C4-2B (cell line): ENCODE measurements at regions not wholly inside any gene's neighbourhood (a gene's known extent, or its start where the extent isn't known, plus 50 kb on each side); places are given as distances from the start of the nearest gene placed in this dataset.

Experiments used
- ZFX ChIP-seq: fragments of 450-650 bp; IDR thresholded peaks from 2 replicates; pipeline ENCODE4 v1.6.1; 2017
- TF ChIP-seq, protein P1 (sequence below): fragments of 450-650 bp; conservative IDR thresholded peaks from 2 replicates; pipeline ENCODE4 v1.5.1; 2017; ENCODE audit warnings: mild to moderate bottlenecking

GRCh38 chr7:21357151-21358097 is 70.5 kb upstream of the SP4 start:
- TF ChIP-seq, protein P1, sequence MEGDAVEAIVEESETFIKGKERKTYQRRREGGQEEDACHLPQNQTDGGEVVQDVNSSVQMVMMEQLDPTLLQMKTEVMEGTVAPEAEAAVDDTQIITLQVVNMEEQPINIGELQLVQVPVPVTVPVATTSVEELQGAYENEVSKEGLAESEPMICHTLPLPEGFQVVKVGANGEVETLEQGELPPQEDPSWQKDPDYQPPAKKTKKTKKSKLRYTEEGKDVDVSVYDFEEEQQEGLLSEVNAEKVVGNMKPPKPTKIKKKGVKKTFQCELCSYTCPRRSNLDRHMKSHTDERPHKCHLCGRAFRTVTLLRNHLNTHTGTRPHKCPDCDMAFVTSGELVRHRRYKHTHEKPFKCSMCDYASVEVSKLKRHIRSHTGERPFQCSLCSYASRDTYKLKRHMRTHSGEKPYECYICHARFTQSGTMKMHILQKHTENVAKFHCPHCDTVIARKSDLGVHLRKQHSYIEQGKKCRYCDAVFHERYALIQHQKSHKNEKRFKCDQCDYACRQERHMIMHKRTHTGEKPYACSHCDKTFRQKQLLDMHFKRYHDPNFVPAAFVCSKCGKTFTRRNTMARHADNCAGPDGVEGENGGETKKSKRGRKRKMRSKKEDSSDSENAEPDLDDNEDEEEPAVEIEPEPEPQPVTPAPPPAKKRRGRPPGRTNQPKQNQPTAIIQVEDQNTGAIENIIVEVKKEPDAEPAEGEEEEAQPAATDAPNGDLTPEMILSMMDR: no peak
- TF ChIP-seq ZFX: no peak
